Stomach (tissue), 4 donors: ENCODE measurements at regions not wholly inside any gene's neighbourhood (a gene's known extent, or its start where the extent isn't known, plus 50 kb on each side); places are given as distances from the start of the nearest gene placed in this dataset.

Experiments
- CTCF ChIP-seq, 7 experiments: fragments of 450-650 bp in 4 of 7; fragments of 200-600 bp in 3 of 7; sonication (generic) in 3 of 7; IDR thresholded peaks; one replicate each; pipeline ENCODE4 v1.5.1; 2016 to 2019; ENCODE audit warnings: antibody characterized with exemption in 7 of 7, control low read depth in 2 of 7, mild to moderate bottlenecking in 1 of 7
- EP300 ChIP-seq: sonication (generic); formaldehyde crosslinking; IDR thresholded peaks from one replicate; pipeline ENCODE4 v1.6.1; 2017; ENCODE audit warnings: antibody characterized with exemption
- POLR2A ChIP-seq, 4 donors: fragments of 450-650 bp; IDR thresholded peaks; one replicate each; pipeline ENCODE4 v1.6.1; 2016; ENCODE audit warnings: antibody characterized with exemption in 4 of 4, control low read depth in 2 of 4, mild to moderate bottlenecking in 1 of 4, moderate library complexity in 1 of 4
- POLR2AphosphoS5 ChIP-seq, 3 donors: sonication (generic); formaldehyde crosslinking; IDR thresholded peaks; one replicate each; pipeline ENCODE4 v1.6.1; 2016; ENCODE audit warnings: antibody characterized with exemption in 3 of 3

DNA sequence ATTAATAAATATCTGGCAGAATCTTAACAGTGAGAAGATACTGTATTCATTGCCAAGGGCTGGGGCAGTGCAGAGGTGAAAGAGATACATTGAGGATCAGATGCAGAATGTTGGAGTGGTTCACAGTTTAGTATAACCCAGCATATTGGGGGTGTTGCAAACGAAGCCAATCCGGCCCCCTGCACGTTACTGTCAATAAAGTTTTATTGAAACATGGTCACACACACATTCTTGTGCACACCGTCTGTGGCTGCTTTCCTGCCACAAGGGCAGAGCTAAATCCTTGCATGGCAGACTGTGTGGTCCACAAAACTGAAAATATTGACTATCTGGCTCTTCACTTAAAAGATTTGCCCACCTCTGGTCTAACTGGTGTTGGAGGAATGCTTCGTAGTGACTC, 119.7 kb downstream of the SHOX start:
- TF ChIP-seq EP300 = no peak
- TF ChIP-seq CTCF (IDR thresholded peaks at IDR 0.05) = no peak
- TF ChIP-seq POLR2A (IDR thresholded peaks at IDR 0.05) = no peak
- TF ChIP-seq POLR2AphosphoS5 (IDR thresholded peaks at IDR 0.05) = no peak
